H9 (cell line): ENCODE measurements at regions not wholly inside any gene's neighbourhood (a gene's known extent, or its start where the extent isn't known, plus 50 kb on each side); places are given as distances from the start of the nearest gene placed in this dataset.

Experiments used
- DNase-seq: peaks from one replicate; pipeline ENCODE4 v3.0.0-alpha.2; 2017
- H2AFZ ChIP-seq: one replicate; pipeline ENCODE4 v1.6.1; 2013; ENCODE audit warnings: mild to moderate bottlenecking, low read length, control low read depth, moderate library complexity
- H2AK5ac ChIP-seq: 2 replicates; pipeline ENCODE4 v1.6.1; 2013; ENCODE audit warnings: low read length, control low read depth, mixed read lengths; ENCODE audit not compliant: insufficient read length
- H2BK120ac ChIP-seq: one replicate; pipeline ENCODE4 v1.6.1; 2013; ENCODE audit warnings: low read depth, mild to moderate bottlenecking, low read length, control low read depth, inconsistent platforms; ENCODE audit not compliant: poor library complexity, severe bottlenecking
- H2BK12ac ChIP-seq: 2 replicates; pipeline ENCODE4 v1.6.1; 2013; ENCODE audit warnings: low read length, control low read depth, mixed read lengths, low read depth; ENCODE audit not compliant: insufficient read length
- H2BK15ac ChIP-seq: 2 replicates; pipeline ENCODE4 v1.6.1; 2013; ENCODE audit warnings: low read depth, low read length, control low read depth
- H2BK20ac ChIP-seq: one replicate; pipeline ENCODE4 v1.6.1; 2013; ENCODE audit warnings: low read depth, mild to moderate bottlenecking, low read length, control low read depth, inconsistent platforms; ENCODE audit not compliant: poor library complexity, severe bottlenecking
- H2BK5ac ChIP-seq: 2 replicates; pipeline ENCODE4 v1.6.1; 2013; ENCODE audit warnings: low read length, control low read depth, mixed read lengths; ENCODE audit not compliant: insufficient read length
- H3K14ac ChIP-seq: 2 replicates; pipeline ENCODE4 v1.6.1; 2013; ENCODE audit warnings: low read length, control low read depth; ENCODE audit not compliant: insufficient read depth
- H3K18ac ChIP-seq: 2 replicates; pipeline ENCODE4 v1.6.1; 2013; ENCODE audit warnings: low read depth, mild to moderate bottlenecking, mixed read lengths, low read length, control low read depth; ENCODE audit not compliant: insufficient read length
- H3K23ac ChIP-seq: 2 replicates; pipeline ENCODE4 v1.6.1; 2013; ENCODE audit warnings: low read length, control low read depth, mixed read lengths, low read depth; ENCODE audit not compliant: insufficient read length
- H3K23me2 ChIP-seq: 2 replicates; pipeline ENCODE4 v1.6.1; 2013; ENCODE audit warnings: low read depth, mild to moderate bottlenecking, mixed read lengths, low read length, control low read depth; ENCODE audit not compliant: insufficient read length, poor library complexity, severe bottlenecking
- H3K27ac ChIP-seq: 2 replicates; pipeline ENCODE4 v1.5.1; 2013; ENCODE audit warnings: low read length, control low read depth, mixed read lengths, low read depth; ENCODE audit not compliant: insufficient read length
- H3K27me3 ChIP-seq: 2 replicates; pipeline ENCODE4 v1.6.1; 2013; ENCODE audit warnings: low read length, control low read depth, inconsistent platforms; ENCODE audit not compliant: insufficient read depth
- H3K4ac ChIP-seq: 2 replicates; pipeline ENCODE4 v1.6.1; 2013; ENCODE audit warnings: low read depth, mild to moderate bottlenecking, control low read depth, inconsistent platforms, low read length, moderate library complexity
- H3K4me1 ChIP-seq: 2 replicates; pipeline ENCODE4 v1.6.1; 2013; ENCODE audit warnings: low read length, control low read depth, inconsistent platforms; ENCODE audit not compliant: insufficient read depth
- H3K4me2 ChIP-seq: 2 replicates; pipeline ENCODE4 v1.6.1; 2013; ENCODE audit warnings: low read length, control low read depth, mixed read lengths; ENCODE audit not compliant: insufficient read length, insufficient read depth
- H3K56ac ChIP-seq: 2 replicates; pipeline ENCODE4 v1.6.1; 2013; ENCODE audit warnings: low read depth, mild to moderate bottlenecking, mixed read lengths, low read length, control low read depth; ENCODE audit not compliant: insufficient read length
- H3K79me1 ChIP-seq: 2 replicates; pipeline ENCODE4 v1.6.1; 2013; ENCODE audit warnings: low read depth, mild to moderate bottlenecking, moderate library complexity, low read length, control low read depth, inconsistent platforms; ENCODE audit not compliant: insufficient read depth, poor library complexity, severe bottlenecking
- H3K79me2 ChIP-seq: 2 replicates; pipeline ENCODE4 v1.6.1; 2013; ENCODE audit warnings: low read length, control low read depth, inconsistent platforms; ENCODE audit not compliant: insufficient read depth
- H3K9ac ChIP-seq: 2 replicates; pipeline ENCODE4 v1.6.1; 2013; ENCODE audit warnings: low read length, control low read depth, mixed read lengths; ENCODE audit not compliant: insufficient read length; ENCODE audit errors: extremely low read depth
- H3K9me3 ChIP-seq: one replicate; pipeline ENCODE4 v1.6.1; 2013; ENCODE audit warnings: low read depth, low read length, inconsistent platforms; ENCODE audit not compliant: control insufficient read depth
- H3T11ph ChIP-seq: one replicate; pipeline ENCODE4 v1.6.1; 2013; ENCODE audit warnings: mild to moderate bottlenecking, low read length, control low read depth, inconsistent platforms
- H4K20me1 ChIP-seq: one replicate; pipeline ENCODE4 v1.6.1; 2013; ENCODE audit not compliant: control insufficient read depth, insufficient read length, insufficient read depth
- H4K5ac ChIP-seq: 2 replicates; pipeline ENCODE4 v1.6.1; 2013; ENCODE audit warnings: low read depth, mild to moderate bottlenecking, mixed read lengths, low read length, control low read depth; ENCODE audit not compliant: insufficient read length
- H4K8ac ChIP-seq: replicated peaks from 2 replicates; pipeline ENCODE4 v1.6.1; 2013; ENCODE audit warnings: low read length, control low read depth, mixed read lengths, low read depth; ENCODE audit not compliant: insufficient read length
- H4K91ac ChIP-seq: 2 replicates; pipeline ENCODE4 v1.6.1; 2013; ENCODE audit warnings: low read depth, mild to moderate bottlenecking, moderate library complexity, mixed read lengths, low read length, control low read depth; ENCODE audit not compliant: insufficient read length
- H3K27ac Mint-ChIP-seq, 3 experiments: 2 replicates in 2 of 3; 3 replicates in 1 of 3; pipeline ENCODE4 v1.8.0; 2020 to 2021; ENCODE audit warnings: mixed read lengths in 3 of 3, mild to moderate bottlenecking in 1 of 3, moderate library complexity in 1 of 3
- H3K27me3 Mint-ChIP-seq: 2 replicates; pipeline ENCODE4 v1.8.0; 2021; ENCODE audit warnings: low read depth, mild to moderate bottlenecking, moderate library complexity, mixed read lengths
- H3K36me3 Mint-ChIP-seq, 3 experiments: 2 replicates in 2 of 3; 3 replicates in 1 of 3; pipeline ENCODE4 v1.8.0; 2020 to 2021; ENCODE audit warnings: low read depth in 3 of 3, mixed read lengths in 3 of 3; ENCODE audit not compliant: insufficient read depth in 1 of 3
- H3K4me1 Mint-ChIP-seq, 2 experiments: 2 replicates each; pipeline ENCODE4 v1.8.0; 2020; ENCODE audit warnings: mixed read lengths in 2 of 2
- H3K4me3 Mint-ChIP-seq, 2 experiments: 2 replicates in 1 of 2; 3 replicates in 1 of 2; pipeline ENCODE4 v1.8.0; 2020 to 2021; ENCODE audit warnings: mild to moderate bottlenecking in 2 of 2, mixed read lengths in 2 of 2, moderate library complexity in 1 of 2
- H3K9me3 Mint-ChIP-seq, 2 experiments: 2 replicates in 1 of 2; 3 replicates in 1 of 2; pipeline ENCODE4 v1.8.0; 2020; ENCODE audit warnings: mild to moderate bottlenecking in 2 of 2, mixed read lengths in 2 of 2, moderate library complexity in 1 of 2
- WGBS: extraction: QIAGEN DNeasy Blood & Tissue Kit; methylation state at CpG from one replicate; pipeline ENCODE4 v1.1.7; 2013; ENCODE audit warnings: missing lambda C conversion rate, low lambda C conversion rate, mixed read lengths; ENCODE audit not compliant: insufficient read length; ENCODE audit errors: extremely low coverage; 5-methylcytosine and 5-hydroxymethylcytosine counted together
- TF ChIP-seq, protein P1 (sequence below): fragments of 200-600 bp; sonication (generic); conservative IDR thresholded peaks from 3 replicates; pipeline ENCODE4 v1.8.0; 2021; ENCODE audit warnings: antibody characterized with exemption, mild to moderate bottlenecking

DNA sequence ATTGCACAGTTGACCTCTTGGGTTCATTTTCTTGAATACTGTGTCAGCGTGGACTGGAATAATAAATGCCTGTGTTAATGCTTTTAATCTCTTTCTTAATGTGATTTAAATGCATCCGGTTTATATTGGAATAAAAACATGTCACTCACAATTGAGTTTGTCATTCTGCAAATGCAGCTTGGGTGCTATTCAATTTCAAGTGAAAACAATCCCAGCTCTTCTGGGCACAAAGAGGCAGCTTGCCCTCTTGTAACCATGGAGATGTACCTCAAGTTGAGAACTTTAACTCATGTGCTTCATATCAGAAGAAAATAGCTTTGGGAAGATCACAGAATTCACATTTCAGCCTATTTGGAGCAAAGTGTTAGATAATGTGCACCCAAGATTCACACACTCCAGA is 355.7 kb upstream of the GNPDA2 start:
- peaks cover 0 to 2% (median 0%) of the 10 kb centered on the region in 3 experiments; a peak in 1 of 7 replicates for H3K36me3 Mint-ChIP-seq

More for the DNA sequence above, 355.7 kb upstream of the GNPDA2 start:
- H3K79me1 ChIP-seq, result no peaks in the 10 kb centered on the region
- H3K9me3 ChIP-seq, result no peaks in the 10 kb centered on the region
- H3K4me2 ChIP-seq, result no peak overlapping the region
- H2BK12ac ChIP-seq, result no peak overlapping the region
- H3T11ph ChIP-seq, result no peak overlapping the region
- Mint-ChIP-seq H3K4me3 (no peak overlapping the region), H3K4me1 (no peaks in the 10 kb centered on the region), H3K27me3 (no peaks in the 10 kb centered on the region; the same call in 1 of the 2 replicates), H3K9me3 (peaks cover 0 to 3% of the 10 kb centered on the region in 2 experiments; a peak in 2 of 5 replicates), H3K27ac (no peak overlapping the region)
- H3K27ac ChIP-seq, result no peak overlapping the region
- no peak overlapping the region for H3K18ac ChIP-seq
- H2AFZ ChIP-seq, result no peak overlapping the region
- no peaks in the 10 kb centered on the region for H3K4me1 ChIP-seq
- H2BK120ac ChIP-seq, result no peak overlapping the region
- H3K79me2 ChIP-seq, result no peaks in the 10 kb centered on the region
- H2AK5ac ChIP-seq, result no peak overlapping the region
- H3K27me3 ChIP-seq, result no peaks in the 10 kb centered on the region
- no peaks in the 10 kb centered on the region for H3K23me2 ChIP-seq
- H3K56ac ChIP-seq, result no peak overlapping the region
- no peak overlapping the region for H3K23ac ChIP-seq
- WGBS, result no CpG with 5 or more reads among the region's 2 CpGs
- H4K5ac ChIP-seq, result no peak overlapping the region
- no peak overlapping the region for H3K14ac ChIP-seq
- H2BK5ac ChIP-seq, result no peak overlapping the region
- H4K8ac ChIP-seq, result no peak overlapping the region
- TF ChIP-seq, protein P1, sequence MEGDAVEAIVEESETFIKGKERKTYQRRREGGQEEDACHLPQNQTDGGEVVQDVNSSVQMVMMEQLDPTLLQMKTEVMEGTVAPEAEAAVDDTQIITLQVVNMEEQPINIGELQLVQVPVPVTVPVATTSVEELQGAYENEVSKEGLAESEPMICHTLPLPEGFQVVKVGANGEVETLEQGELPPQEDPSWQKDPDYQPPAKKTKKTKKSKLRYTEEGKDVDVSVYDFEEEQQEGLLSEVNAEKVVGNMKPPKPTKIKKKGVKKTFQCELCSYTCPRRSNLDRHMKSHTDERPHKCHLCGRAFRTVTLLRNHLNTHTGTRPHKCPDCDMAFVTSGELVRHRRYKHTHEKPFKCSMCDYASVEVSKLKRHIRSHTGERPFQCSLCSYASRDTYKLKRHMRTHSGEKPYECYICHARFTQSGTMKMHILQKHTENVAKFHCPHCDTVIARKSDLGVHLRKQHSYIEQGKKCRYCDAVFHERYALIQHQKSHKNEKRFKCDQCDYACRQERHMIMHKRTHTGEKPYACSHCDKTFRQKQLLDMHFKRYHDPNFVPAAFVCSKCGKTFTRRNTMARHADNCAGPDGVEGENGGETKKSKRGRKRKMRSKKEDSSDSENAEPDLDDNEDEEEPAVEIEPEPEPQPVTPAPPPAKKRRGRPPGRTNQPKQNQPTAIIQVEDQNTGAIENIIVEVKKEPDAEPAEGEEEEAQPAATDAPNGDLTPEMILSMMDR, result no peak
- H3K9ac ChIP-seq, result no peak overlapping the region
- no peak overlapping the region for H3K4ac ChIP-seq
- H2BK20ac ChIP-seq, result no peak overlapping the region
- H2BK15ac ChIP-seq, result no peak overlapping the region
- DNase-seq, result no peak
- no peak overlapping the region for H4K91ac ChIP-seq
- H4K20me1 ChIP-seq, result no peaks in the 10 kb centered on the region
